ENCODE measurements at regions not wholly inside any gene's neighbourhood (a gene's known extent, or its start where the extent isn't known, plus 50 kb on each side); places are given as distances from the start of the nearest gene placed in this dataset.

DNA sequence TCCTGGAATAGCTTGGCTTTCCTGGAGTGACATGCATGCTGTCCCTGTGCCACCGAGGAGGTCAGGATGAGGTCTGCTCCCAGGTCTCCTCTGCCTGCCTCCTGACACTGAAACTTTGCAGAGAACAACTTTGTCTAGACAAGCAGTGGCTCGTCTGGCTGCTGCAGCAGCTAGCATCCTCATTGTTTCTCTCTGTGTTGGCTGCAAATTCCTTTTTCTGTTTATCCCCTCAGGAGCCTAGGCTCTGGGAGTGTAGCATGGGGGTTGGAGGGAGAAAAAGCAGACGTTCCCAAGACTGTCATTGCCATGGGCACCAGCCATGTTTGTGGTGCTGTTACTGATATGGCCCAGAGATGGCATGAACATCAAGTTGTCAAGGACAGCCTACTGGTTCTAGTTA, 208.7 kb upstream of the LRIG1 start:
- no peaks in the 10 kb centered on the region for H3K4me1 ChIP-seq (ENCODE audit: control insufficient read depth in 2 of 2, insufficient read depth in 2 of 2, low read length in 2 of 2)
- no peak overlapping the region for H3K9ac ChIP-seq (ENCODE audit: low read depth in 1 of 2, low read length in 2 of 2)
- no peaks in the 10 kb centered on the region for H3K9me3 ChIP-seq (ENCODE audit: control insufficient read depth in 2 of 2, low read length in 2 of 2)
- no peaks in the 10 kb centered on the region for H3K27me3 ChIP-seq (ENCODE audit: control insufficient read depth in 2 of 2, insufficient read depth in 2 of 2, low read length in 2 of 2)
- no peak overlapping the region for H3K4me3 ChIP-seq (ENCODE audit: low read length in 2 of 2)
- no peaks in the 10 kb centered on the region for H3K36me3 ChIP-seq (ENCODE audit: control insufficient read depth in 2 of 2, insufficient read depth in 2 of 2, low read length in 2 of 2)
- no peak overlapping the region for H3K27ac ChIP-seq (ENCODE audit: low read depth in 2 of 2, low read length in 2 of 2)

DNA sequence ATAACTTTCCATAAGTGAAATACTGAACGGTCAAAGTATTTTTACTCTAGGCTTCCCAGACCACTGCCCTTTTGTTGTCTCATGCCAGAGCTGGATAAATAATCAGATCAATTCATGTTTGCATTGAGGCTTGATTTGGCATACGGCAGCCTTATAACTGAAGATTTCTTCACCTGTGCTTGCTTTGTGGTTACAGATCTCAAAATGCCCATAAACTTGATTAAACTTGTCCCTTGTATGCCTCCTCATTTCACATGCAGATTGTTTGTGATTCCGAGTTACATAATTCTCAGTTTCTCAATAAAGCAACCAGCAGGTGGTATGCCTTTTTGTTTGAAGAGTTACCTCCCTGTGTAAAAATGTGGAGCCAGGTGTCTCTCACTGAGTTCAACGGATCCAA, 211.4 kb upstream of the LRIG1 start:
- H3K9me3 ChIP-seq (ENCODE audit: control insufficient read depth in 2 of 2, low read length in 2 of 2) = no peaks in the 10 kb centered on the region
- no peak overlapping the region for H3K9ac ChIP-seq (ENCODE audit: low read depth in 1 of 2, low read length in 2 of 2)
- H3K4me3 ChIP-seq (ENCODE audit: low read length in 2 of 2) = no peak overlapping the region
- H3K36me3 ChIP-seq (ENCODE audit: control insufficient read depth in 2 of 2, insufficient read depth in 2 of 2, low read length in 2 of 2) = no peaks in the 10 kb centered on the region
- no peak overlapping the region for H3K27ac ChIP-seq (ENCODE audit: low read depth in 2 of 2, low read length in 2 of 2)
- H3K4me1 ChIP-seq (ENCODE audit: control insufficient read depth in 2 of 2, insufficient read depth in 2 of 2, low read length in 2 of 2) = no peaks in the 10 kb centered on the region
- H3K27me3 ChIP-seq (ENCODE audit: control insufficient read depth in 2 of 2, insufficient read depth in 2 of 2, low read length in 2 of 2) = no peaks in the 10 kb centered on the region

DNA sequence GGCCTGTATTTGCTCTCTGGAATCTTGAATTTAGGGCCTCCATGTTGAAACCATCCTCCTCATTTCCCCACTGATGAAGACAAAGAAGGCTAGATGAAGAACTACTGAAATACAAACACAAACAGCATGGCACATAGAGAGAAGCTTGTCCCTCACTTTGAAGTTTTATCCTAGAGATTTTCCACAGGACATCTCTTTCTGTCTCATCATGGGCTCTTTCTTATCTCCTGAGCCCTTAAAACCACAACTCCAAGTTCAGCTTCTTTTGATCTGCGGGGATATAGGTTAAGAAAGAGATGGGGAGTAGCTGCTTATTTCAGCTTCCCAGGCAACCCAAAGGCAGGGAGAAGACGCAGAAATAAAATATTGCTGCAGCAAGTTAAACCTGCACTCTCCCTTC, 213.1 kb upstream of the LRIG1 start:
- H3K9me3 ChIP-seq (ENCODE audit: control insufficient read depth in 2 of 2, low read length in 2 of 2) = no peaks in the 10 kb centered on the region
- no peaks in the 10 kb centered on the region for H3K4me1 ChIP-seq (ENCODE audit: control insufficient read depth in 2 of 2, insufficient read depth in 2 of 2, low read length in 2 of 2)
- H3K9ac ChIP-seq (ENCODE audit: low read depth in 1 of 2, low read length in 2 of 2) = no peak overlapping the region
- H3K27ac ChIP-seq (ENCODE audit: low read depth in 2 of 2, low read length in 2 of 2) = no peak overlapping the region
- H3K36me3 ChIP-seq (ENCODE audit: control insufficient read depth in 2 of 2, insufficient read depth in 2 of 2, low read length in 2 of 2) = no peaks in the 10 kb centered on the region
- H3K27me3 ChIP-seq (ENCODE audit: control insufficient read depth in 2 of 2, insufficient read depth in 2 of 2, low read length in 2 of 2) = no peaks in the 10 kb centered on the region
- no peak overlapping the region for H3K4me3 ChIP-seq (ENCODE audit: low read length in 2 of 2)

DNA sequence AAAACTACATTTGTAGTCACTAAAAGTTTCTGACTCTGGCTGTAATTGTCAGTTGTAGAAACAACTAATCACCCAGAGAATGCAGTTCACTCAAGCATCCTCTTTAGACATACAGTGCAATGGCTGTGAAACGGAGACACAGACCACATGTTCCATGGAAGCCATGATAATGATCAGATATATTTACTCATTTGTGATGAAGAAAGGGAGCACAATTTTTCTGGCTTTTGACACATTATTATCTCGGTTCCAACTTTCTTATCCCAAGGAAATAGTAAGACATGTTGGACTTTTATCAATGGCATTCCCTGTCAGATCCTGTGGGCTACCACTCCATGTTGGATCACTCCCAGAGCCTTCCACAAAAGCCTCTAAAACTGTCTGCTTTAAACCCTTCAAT, 215.0 kb upstream of the LRIG1 start:
- no peaks in the 10 kb centered on the region for H3K27me3 ChIP-seq (ENCODE audit: control insufficient read depth in 2 of 2, insufficient read depth in 2 of 2, low read length in 2 of 2)

DNA sequence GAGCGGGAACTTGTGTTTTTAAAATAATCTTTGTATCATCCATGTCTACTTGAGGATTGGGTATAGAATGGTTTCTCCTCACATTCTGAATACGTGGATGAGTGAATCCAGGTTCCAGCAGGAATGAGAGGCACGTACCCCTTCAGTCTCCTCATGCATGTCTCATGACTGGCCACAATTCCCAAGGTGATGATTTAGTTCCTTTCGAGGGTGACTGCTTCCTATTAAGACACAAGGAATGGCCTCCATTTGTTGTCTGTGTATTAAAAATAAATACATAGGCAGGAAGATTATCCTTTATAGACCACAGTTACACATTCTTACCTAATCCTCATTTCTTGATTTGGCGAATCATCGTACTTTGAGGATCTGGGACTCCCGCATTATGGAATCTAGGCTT, 217.0 kb upstream of the LRIG1 start:
- Histone ChIP-seq H3K4me1 (ENCODE audit: control insufficient read depth in 2 of 2, insufficient read depth in 2 of 2, low read length in 2 of 2) (no peaks in the 10 kb centered on the region), H3K27ac (ENCODE audit: low read depth in 2 of 2, low read length in 2 of 2) (no peak overlapping the region), H3K4me3 (ENCODE audit: low read length in 2 of 2) (no peak overlapping the region), H3K36me3 (ENCODE audit: control insufficient read depth in 2 of 2, insufficient read depth in 2 of 2, low read length in 2 of 2) (no peaks in the 10 kb centered on the region), H3K27me3 (ENCODE audit: control insufficient read depth in 2 of 2, insufficient read depth in 2 of 2, low read length in 2 of 2) (no peaks in the 10 kb centered on the region), H3K9me3 (ENCODE audit: control insufficient read depth in 2 of 2, low read length in 2 of 2) (no peaks in the 10 kb centered on the region), H3K9ac (ENCODE audit: low read depth in 1 of 2, low read length in 2 of 2) (no peak overlapping the region)

More for the DNA sequence above, 215.0 kb upstream of the LRIG1 start:
- Histone ChIP-seq H3K36me3 (ENCODE audit: control insufficient read depth in 2 of 2, insufficient read depth in 2 of 2, low read length in 2 of 2) (no peaks in the 10 kb centered on the region), H3K27ac (ENCODE audit: low read depth in 2 of 2, low read length in 2 of 2) (no peak overlapping the region), H3K9ac (ENCODE audit: low read depth in 1 of 2, low read length in 2 of 2) (no peak overlapping the region), H3K9me3 (ENCODE audit: control insufficient read depth in 2 of 2, low read length in 2 of 2) (no peaks in the 10 kb centered on the region), H3K4me3 (ENCODE audit: low read length in 2 of 2) (no peak overlapping the region), H3K4me1 (ENCODE audit: control insufficient read depth in 2 of 2, insufficient read depth in 2 of 2, low read length in 2 of 2) (no peaks in the 10 kb centered on the region)

DNA sequence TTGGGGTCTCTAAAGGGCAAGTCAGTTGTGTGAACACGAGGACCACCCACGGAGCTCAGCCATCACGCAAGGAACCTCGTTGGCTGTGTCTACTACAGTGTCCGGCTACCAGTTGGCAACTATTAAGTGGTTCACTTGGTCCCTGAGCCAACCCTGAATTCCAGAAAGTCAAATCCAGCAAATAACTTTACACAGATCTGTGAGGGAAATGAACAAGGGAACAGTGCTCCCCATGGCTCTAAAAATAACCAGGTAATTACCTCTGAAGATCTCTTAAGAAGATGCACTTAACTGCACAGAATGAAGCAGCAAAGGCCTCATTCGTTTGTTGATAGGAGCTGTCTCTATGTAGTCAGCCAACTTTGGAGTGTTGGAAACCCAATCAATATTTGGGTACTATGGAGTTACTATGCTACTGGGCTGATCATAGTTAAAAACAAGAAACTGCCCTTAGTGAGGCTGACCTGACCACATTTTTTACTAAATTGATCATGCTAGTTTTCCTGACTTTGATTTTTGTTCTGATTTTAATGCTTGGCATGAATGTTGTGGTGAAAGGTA, 219.1 kb upstream of the LRIG1 start:
- Histone ChIP-seq H3K36me3 (ENCODE audit: control insufficient read depth in 2 of 2, insufficient read depth in 2 of 2, low read length in 2 of 2) (no peaks in the 10 kb centered on the region), H3K4me3 (ENCODE audit: low read length in 2 of 2) (no peak overlapping the region), H3K27ac (ENCODE audit: low read depth in 2 of 2, low read length in 2 of 2) (no peak overlapping the region), H3K27me3 (ENCODE audit: control insufficient read depth in 2 of 2, insufficient read depth in 2 of 2, low read length in 2 of 2) (no peaks in the 10 kb centered on the region), H3K9ac (ENCODE audit: low read depth in 1 of 2, low read length in 2 of 2) (no peak overlapping the region), H3K9me3 (ENCODE audit: control insufficient read depth in 2 of 2, low read length in 2 of 2) (no peaks in the 10 kb centered on the region), H3K4me1 (ENCODE audit: control insufficient read depth in 2 of 2, insufficient read depth in 2 of 2, low read length in 2 of 2) (no peaks in the 10 kb centered on the region)

DNA sequence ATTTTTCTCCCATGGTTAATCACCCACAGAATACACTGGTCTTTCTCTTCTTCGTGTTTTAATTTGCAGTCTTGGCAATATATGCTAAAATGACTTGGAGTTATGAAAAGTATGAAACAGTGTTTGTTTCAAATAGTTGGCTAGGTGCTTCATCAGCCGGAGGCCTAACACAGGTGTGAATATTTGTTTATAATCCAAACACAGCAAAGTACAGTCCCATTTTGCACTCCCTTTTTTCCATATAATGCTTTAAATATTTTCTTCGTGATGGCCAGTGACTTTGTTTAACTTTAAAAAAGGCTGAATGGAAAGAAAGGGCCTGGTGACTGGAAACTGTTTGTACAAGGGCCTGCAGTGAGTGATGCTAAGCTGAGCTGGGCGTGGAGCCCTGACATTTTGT, 219.7 kb upstream of the LRIG1 start:
- Histone ChIP-seq H3K9ac (ENCODE audit: low read depth in 1 of 2, low read length in 2 of 2) (no peak overlapping the region), H3K36me3 (ENCODE audit: control insufficient read depth in 2 of 2, insufficient read depth in 2 of 2, low read length in 2 of 2) (no peaks in the 10 kb centered on the region), H3K27ac (ENCODE audit: low read depth in 2 of 2, low read length in 2 of 2) (no peak overlapping the region), H3K9me3 (ENCODE audit: control insufficient read depth in 2 of 2, low read length in 2 of 2) (no peaks in the 10 kb centered on the region), H3K4me1 (ENCODE audit: control insufficient read depth in 2 of 2, insufficient read depth in 2 of 2, low read length in 2 of 2) (no peaks in the 10 kb centered on the region), H3K27me3 (ENCODE audit: control insufficient read depth in 2 of 2, insufficient read depth in 2 of 2, low read length in 2 of 2) (no peaks in the 10 kb centered on the region), H3K4me3 (ENCODE audit: low read length in 2 of 2) (no peak overlapping the region)

DNA sequence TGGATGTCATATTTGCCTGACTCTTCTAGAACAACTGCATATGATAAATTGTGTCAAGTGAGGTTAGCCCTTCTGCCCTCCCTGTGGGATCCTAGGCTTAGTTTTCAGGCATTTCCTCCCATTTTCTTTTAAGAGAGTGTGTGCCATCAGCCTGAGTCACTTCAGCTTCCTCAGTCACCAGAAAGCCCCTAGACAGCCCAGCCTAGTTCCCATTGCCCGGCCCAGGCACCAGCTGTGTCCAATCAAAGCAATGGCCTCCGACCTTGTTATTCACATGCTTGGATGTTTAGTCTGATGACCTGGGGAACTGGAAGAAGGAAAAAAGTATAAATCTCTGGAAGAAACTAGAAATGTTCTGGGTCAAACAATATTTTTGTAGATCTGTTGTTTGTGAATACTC, 221.9 kb upstream of the LRIG1 start:
- H3K9ac ChIP-seq (ENCODE audit: low read depth in 1 of 2, low read length in 2 of 2) = no peak overlapping the region
- H3K4me3 ChIP-seq (ENCODE audit: low read length in 2 of 2) = no peak overlapping the region
- H3K27me3 ChIP-seq (ENCODE audit: control insufficient read depth in 2 of 2, insufficient read depth in 2 of 2, low read length in 2 of 2) = no peaks in the 10 kb centered on the region
- H3K27ac ChIP-seq (ENCODE audit: low read depth in 2 of 2, low read length in 2 of 2) = no peak overlapping the region
- H3K9me3 ChIP-seq (ENCODE audit: control insufficient read depth in 2 of 2, low read length in 2 of 2) = no peaks in the 10 kb centered on the region
- no peaks in the 10 kb centered on the region for H3K36me3 ChIP-seq (ENCODE audit: control insufficient read depth in 2 of 2, insufficient read depth in 2 of 2, low read length in 2 of 2)
- no peaks in the 10 kb centered on the region for H3K4me1 ChIP-seq (ENCODE audit: control insufficient read depth in 2 of 2, insufficient read depth in 2 of 2, low read length in 2 of 2)

DNA sequence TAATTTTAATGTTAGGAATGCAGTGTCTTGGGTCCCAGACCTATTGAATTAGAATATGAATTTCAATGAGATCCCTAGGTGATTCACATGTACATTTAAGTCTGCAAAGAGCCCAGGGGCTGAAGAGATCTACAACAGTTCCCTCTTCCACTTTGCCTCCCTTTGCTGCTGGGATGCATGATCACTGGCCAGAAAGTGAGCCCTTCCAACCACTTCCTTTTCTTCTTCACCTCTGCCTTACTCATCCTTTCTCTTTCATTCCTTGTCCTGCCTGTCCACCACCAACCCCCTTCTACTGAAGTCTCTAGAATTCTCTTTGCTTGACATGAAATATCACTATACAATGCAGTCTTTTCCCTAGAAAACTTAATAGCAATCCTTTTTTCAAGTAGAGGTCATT, 222.4 kb upstream of the LRIG1 start:
- Histone ChIP-seq H3K4me1 (ENCODE audit: control insufficient read depth in 2 of 2, insufficient read depth in 2 of 2, low read length in 2 of 2) (no peaks in the 10 kb centered on the region), H3K27ac (ENCODE audit: low read depth in 2 of 2, low read length in 2 of 2) (no peak overlapping the region), H3K27me3 (ENCODE audit: control insufficient read depth in 2 of 2, insufficient read depth in 2 of 2, low read length in 2 of 2) (no peaks in the 10 kb centered on the region), H3K36me3 (ENCODE audit: control insufficient read depth in 2 of 2, insufficient read depth in 2 of 2, low read length in 2 of 2) (no peaks in the 10 kb centered on the region), H3K9ac (ENCODE audit: low read depth in 1 of 2, low read length in 2 of 2) (no peak overlapping the region), H3K4me3 (ENCODE audit: low read length in 2 of 2) (no peak overlapping the region), H3K9me3 (ENCODE audit: control insufficient read depth in 2 of 2, low read length in 2 of 2) (no peaks in the 10 kb centered on the region)

DNA sequence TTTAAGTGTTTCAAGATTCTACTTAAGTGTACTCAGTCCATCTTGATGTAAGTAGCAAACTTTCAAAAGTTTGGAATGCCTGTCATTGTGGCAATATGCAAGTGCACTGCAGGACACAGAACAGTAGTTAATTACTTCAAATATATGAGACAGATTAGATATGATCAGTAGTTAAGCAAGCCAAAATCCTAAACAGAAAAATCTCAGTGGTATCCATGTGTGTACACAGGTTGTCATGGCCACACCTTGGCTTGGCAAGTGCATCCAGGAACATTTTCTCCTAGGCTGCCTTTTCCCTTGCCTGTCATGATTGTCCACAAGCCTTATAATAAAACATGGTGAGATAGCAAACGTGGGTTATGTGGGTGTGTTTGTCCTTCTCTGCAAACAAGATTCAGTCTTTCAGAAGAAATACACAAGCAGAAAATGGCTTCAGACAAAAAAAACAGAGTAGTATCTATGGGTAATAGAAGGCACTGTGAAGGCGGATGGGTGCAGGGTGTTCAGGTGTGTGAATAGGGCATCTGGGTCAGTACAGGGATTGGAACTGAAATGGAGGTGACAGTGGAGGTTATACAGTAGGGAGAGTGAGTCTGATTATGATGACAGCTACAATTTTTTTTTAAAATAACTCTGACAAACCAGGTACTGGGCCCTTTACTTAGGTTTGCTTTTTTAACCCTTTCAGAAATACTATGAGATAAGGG, 229.0 kb upstream of the LRIG1 start:
- no peak overlapping the region for H3K4me3 ChIP-seq (ENCODE audit: low read length in 2 of 2)

More for the DNA sequence above, 229.0 kb upstream of the LRIG1 start:
- Histone ChIP-seq H3K36me3 (ENCODE audit: control insufficient read depth in 2 of 2, insufficient read depth in 2 of 2, low read length in 2 of 2) (no peaks in the 10 kb centered on the region), H3K9ac (ENCODE audit: low read depth in 1 of 2, low read length in 2 of 2) (no peak overlapping the region), H3K27ac (ENCODE audit: low read depth in 2 of 2, low read length in 2 of 2) (no peak overlapping the region), H3K4me1 (ENCODE audit: control insufficient read depth in 2 of 2, insufficient read depth in 2 of 2, low read length in 2 of 2) (no peaks in the 10 kb centered on the region), H3K9me3 (ENCODE audit: control insufficient read depth in 2 of 2, low read length in 2 of 2) (no peaks in the 10 kb centered on the region), H3K27me3 (ENCODE audit: control insufficient read depth in 2 of 2, insufficient read depth in 2 of 2, low read length in 2 of 2) (no peaks in the 10 kb centered on the region)
